ENCODE measurements at regions not wholly inside any gene's neighbourhood (a gene's known extent, or its start where the extent isn't known, plus 50 kb on each side); places are given as distances from the start of the nearest gene placed in this dataset.

DNA sequence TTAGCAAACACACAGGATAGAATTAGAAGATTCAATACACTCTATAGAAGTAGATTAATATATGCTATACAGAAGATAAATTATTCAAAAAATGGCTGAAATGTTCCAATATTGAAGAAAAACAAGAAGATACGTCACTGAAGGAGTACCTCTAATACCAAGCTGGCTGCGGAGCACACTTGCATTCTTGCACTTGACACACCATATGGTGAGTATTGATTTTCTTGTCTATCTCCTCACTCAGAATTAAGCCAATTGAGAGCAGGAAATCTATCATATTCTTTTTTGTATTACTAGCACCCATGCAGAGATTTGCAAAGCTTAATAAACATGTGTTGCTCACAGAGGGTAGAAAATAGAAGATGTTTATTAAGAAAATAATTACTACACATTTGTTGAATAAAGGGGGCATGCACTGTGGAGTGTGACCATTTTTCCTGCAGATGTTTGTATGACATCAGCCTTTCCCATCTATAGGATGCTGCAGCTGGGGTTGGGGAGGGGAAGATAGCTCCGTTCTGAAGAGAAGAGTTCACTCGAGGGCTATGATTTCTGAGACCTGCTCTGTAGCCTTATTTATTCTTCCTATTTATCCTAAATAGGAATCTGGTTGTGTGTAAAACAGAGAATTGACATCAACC lies 318.1 kb downstream of the HHIPL2 start:
- no peak for DNase-seq

DNA sequence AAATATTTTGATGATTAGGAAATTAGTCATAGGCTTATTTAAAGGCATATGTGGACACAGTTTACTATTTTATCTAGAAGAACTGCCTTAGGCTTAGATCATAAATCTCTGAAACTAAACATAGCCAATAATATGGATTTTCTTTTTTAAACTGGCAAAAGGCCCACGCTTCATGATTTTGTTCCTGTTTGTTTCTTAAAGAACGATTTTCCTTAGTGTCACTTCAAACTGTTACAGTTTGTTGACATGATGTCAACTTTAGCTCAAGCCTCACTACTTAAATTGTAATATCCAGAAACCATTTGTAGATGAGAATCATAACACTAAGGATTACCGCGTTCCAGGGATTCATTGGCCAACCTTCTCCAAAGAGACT lies 322.6 kb downstream of the HHIPL2 start:
- DNase-seq = peak; percentile 41

DNA sequence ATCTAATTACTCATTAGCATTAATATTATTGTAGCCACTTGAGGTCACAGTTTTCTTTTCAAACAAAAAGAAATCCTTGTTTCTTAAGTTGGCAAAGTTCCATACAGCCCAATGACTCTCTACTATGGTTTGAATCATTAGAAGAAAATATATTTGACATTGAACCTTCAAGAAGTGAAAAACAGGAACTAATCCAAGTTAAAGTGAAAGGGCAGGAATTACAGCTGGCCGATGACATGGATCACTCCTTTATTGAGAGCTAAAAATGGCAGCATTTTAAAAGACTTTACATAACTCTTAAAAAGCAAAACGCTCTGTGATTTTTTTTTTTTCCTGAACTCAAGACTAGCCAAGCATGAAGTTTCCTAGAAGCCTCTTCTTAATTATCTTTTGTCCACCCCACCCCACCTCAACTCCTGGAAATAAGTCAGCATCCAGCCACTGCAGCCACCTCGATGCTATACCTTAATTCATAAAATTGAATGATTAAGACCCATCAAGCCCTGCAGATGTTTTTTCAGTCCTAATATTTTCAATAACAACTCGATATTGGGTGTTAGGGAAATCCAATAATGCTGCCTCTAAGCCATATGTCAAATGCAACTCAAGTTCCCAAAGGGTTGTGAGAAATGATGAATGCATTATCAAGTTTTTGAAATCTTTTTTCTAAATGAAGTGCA lies 323.1 kb downstream of the HHIPL2 start:
- peak; percentile 7 for DNase-seq

DNA sequence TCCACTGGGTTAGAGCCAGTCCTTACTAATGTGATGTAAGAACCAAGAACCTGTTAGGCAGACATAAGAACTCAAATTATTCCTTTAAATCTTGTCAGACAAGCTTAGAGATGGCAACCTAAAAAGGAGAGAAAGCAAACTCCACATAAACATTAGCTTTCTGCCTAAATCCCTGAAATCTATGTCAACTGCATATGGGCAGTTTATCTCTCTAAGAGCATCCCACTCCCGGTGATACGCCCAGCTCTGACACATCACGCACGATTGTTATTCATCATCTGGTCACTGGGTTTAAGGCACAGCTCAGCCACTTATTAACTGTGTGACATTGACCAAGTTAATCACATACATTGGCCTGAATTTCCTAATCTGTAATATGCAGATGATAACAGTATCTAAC lies 323.7 kb downstream of the HHIPL2 start:
- DNase-seq = no peak

DNA sequence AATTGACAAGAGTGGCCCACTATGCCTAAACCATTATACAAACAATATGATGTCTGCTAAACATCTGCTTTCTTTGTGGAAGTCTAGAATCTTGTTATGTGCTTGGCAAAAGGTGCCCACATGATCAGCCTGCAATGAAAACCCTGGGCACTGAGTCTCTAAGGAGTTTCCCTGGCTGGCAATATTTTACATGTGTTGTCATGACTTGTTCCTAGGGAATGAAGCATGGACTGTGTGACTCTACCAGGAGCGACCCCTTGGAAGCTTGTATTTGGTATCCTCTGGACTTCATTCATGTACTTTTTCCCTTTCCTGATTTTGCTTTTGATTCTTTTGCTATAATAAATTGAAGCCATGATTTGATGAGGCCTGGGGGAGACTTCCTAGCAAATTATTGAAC lies 324.9 kb downstream of the HHIPL2 start:
- no peak for DNase-seq

DNA sequence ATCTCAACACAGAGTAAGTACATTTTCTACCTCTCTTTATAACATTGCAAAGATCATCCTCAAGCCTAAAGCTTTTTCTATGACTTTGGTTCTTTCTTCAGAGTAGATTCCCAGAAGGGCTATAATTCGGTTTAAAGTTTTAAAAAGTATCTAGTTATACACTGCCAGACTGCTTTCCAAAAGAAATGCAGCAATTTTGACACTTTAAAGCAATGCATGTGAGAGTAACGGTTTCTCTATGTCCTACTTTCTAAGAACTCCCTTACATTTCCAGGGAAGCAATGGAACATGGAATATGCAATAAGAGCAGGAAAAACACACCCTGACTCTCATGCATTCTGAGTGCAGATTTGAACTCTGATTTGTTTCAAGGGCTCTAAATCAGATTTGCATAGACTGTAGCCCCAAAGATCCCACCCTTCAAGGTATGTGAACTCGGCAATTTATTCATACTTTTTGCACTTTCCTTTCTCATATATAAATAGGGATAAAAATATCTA lies 331.6 kb downstream of the HHIPL2 start:
- no peak for DNase-seq

DNA sequence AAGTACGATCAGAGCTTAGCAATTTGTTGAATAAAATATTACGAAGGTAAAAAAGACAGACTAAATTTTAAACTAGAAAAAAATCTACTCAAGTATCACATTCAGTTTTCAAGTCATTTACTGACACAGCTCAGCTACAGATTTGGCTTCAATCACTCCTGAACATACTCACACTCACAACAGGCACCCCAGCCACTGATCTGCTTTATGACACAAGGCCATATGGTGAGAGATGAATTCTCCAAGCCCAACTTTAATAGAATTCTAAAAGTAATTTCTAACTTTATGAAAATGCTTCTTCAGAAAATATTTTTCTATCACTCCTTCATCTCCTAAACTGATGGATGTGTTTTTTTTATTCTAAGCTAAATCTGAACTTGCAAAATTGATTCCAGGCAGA lies 337.1 kb downstream of the HHIPL2 start:
- no peak for DNase-seq

DNA sequence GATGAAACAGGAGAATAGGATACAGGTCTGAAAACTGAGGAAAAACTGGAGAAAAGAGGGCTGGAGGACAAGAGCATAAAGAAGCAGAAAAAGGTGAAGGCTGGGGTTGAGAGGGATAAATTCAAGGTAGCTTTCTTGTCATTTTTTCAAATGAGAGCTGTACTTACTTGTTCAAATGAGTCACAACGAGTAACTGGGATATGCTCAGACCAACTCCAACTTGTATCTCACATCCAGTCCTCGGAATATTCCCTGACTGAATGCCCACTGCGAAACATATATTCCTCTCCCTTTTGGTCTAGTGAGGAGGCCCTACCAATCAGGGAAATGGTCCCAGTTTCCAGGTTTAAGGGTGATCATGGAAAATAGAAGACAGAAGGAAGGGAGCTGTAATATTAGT lies 343.4 kb downstream of the HHIPL2 start:
- no peak for DNase-seq

DNA sequence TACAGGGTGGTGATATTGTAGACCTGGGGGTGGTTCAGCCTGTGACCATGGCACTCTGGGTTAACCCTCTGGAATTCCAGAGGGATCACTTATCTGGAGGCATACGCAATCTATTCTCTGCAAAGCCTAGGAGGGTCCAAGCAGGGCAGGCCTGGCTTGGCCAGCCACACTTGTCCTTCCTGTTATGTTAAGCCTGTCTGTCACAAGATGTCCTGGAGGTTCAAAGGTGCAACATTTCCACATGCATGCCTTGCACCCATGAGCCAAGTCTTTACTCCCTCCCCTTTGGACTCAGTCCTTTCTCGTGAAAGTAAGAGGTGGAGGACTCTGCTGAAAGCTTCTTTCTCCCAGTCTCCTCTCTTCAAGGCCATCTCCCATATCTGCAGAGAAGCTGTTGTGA lies 345.1 kb downstream of the HHIPL2 start:
- DNase-seq = no peak

DNA sequence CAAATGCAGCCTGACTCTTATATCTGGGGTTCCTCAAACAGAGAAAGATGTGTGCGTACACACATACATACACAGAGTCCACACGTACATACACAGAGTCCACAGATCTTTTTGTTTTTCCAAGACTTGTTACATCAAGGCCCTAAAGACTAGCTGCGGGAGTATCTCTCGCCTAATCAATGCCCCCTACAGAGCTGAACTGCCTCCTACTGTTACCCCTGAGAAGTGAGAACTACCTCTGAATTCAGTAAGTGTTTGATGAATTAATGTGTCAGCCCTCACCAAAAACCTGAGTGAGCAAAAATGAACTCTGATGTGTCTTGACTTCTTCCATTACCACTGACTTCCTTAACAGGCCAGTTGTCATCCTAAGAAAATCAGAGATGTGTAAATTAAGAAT lies 351.2 kb downstream of the HHIPL2 start:
- no peak for DNase-seq

DNA sequence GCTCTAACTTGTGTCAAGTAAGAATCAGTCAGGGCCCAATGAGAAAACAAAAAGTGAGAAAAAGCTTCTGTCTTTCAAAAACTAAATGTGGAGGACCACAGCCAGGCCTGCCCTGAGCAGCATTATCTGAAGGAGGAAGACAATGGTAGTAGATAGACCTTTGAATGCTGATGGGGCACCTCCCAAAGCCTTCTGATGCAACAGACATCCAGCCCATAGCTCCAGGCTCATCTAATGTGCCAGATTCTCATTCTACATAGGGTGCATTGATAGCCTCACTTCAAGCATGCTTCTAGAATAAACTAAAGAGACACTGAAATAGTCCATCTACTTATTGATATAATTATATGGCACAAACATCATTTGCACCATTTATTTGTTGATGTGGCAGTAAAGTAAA lies 351.6 kb downstream of the HHIPL2 start:
- no peak for DNase-seq

DNA sequence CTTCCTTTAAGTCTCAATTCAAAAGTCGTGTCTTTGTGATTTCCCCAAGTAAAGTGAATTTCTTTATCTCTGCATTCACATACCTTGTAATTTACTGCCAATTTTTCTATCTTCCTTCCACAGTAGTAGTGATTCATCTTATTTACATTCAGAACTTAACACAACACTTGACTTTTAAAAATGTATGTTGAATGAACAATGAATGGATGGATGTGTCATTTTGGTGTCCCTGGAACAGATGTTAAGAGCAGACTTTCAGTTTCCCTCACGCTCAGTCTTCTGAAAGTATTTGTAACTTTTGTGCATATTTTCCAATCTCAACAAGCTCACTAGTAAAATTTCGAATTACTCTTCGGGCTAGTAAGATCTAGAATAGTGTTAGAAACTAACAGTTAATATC lies 352.0 kb downstream of the HHIPL2 start:
- DNase-seq = no peak

DNA sequence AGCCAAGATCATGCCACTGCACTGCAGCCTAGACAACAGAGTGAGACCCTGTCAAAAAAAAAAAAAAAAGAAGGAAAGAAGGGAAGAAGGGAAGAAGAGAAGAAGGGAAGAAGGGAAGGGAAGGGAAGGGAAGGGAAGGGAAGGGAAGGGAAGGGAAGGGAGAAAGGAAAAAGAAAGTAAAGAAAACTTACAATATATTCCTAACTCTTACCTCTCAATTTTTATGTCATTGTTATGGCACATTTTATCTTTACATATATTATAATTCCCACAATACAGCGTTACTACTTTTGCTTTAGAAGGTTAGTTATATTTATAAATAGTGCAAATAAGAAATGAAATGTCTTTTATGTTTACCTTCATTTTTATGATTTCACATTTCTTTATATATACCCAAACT lies 358.7 kb downstream of the HHIPL2 start:
- DNase-seq = no peak

DNA sequence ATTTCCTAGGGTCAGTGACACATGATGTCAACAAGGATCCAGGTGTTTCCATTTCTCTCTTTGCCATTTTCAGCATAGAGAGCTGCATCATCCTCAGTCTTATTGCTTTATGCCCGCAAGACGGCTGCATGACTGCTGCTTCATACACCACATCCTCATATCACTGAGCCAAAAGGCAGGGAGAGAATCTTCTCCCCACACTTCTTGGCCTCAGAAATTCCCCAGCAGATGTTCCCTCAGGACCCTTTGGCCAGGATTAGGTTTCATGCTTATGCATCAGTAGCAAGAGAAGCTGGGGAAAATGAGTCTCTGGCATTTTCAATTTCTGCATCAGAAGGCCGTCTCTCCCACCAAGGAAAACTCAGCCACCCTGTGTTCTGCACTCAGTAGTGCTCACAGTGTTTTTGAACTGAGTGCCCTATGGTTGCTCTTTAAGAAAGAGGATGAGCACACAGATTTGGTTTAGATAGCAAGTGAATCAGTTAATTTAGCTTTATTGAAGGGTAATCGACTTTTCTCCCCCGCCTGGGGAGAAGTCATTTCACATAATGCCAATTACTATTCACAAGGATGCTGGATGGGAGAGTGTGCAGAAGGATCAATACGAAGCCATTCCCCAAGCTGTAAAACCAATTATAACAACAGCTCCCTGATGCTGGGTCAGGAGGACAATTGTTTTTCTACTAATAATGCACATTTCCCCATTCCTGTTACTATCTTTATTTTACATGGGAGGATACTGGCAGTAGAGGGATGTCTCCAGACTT lies 360.2 kb downstream of the HHIPL2 start:
- no peak for DNase-seq

DNA sequence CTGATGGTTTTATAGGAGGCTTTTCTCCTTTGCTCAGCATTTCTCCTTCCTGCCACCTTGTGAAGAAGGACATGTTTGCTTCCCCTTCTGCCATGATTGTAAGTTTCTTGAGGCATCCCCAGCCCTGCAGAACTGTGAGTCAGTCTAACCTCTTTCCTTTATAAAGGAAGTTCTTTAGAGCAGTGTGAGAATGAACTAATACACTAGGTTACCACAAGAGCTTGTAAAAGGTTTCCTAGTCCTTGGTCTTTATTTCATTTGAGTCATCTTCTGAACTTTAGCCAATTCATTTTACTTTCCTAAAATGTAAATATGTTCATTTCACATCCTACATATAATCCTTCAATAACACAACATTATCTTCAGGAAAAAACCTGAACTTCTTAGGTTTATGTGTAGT lies 365.3 kb downstream of the HHIPL2 start:
- DNase-seq = peak; percentile 47

DNA sequence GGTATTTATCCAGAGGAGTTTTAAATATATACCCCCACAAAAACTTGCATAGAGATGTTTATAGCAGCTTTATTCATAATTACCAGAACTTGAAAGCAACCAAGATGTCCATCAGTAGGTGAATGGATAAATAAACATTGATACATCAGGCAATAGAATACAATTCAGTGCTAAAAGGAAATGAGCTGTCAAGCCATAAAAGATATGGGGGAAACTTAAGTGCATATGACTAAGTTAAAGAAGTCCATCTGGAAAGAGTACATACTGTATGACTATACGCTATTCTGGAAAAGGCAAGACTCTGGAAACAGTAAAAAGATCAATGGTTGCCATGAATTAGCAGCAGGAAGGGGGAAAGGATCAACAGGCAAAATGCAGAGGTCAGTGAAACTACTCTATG lies 366.7 kb downstream of the HHIPL2 start:
- DNase-seq = no peak

DNA sequence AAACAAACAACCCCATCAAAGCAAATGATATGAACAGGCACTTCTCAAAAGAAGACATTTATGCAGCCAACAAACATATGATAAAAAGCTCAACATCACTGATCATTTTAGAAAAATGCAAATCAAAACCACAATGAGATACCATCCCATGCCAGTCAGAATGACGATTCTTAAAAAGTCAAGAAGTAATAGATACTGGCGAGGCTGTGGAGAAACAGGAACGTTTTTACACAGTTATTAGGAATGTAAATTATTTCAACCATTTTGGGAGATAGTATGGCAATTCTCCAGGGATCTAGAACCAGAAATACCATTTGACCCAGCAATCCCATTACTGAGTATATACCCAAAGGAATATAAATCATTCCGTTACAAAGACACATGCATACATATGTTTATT lies 370.4 kb downstream of the HHIPL2 start:
- peak; percentile 58 for DNase-seq

DNA sequence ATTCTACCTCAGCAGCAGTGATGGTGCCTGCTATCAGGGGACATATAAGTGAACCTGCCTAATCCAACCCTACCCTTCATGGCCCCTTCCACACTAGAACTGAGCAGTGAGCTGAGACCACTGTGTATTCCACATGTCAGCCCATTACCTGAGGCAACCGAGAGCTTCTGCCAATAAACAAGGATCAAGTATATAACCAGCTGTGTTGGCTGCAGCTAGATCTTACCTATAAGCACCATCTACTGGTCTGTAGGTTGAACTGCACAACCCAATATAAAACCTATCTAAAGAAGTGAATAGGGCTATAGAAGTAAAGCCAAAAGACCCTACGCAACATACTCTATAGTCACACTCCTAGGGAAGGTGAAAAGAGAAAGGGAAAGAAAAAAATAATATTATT lies 376.9 kb downstream of the HHIPL2 start:
- DNase-seq = peak; percentile 78

DNA sequence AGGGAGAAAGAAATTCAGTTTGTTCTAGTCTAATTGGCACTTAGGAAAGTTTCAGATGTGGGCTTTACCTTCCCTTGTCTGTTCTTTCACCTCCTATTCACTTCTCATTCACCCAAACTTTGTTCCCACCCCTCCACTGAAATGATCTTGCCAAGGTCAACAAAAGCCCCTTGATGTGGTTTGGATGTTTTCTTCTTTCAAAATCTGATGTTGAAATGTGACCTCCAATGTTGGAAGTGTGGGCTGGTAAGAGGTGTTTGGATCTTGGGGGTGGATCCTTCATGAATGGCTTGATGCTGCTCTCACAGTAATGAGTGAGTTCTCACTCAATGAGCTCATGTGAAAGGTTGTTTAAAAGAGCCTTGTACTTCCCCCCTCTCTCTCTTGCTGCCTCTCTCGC lies 379.3 kb downstream of the HHIPL2 start:
- DNase-seq = no peak

DNA sequence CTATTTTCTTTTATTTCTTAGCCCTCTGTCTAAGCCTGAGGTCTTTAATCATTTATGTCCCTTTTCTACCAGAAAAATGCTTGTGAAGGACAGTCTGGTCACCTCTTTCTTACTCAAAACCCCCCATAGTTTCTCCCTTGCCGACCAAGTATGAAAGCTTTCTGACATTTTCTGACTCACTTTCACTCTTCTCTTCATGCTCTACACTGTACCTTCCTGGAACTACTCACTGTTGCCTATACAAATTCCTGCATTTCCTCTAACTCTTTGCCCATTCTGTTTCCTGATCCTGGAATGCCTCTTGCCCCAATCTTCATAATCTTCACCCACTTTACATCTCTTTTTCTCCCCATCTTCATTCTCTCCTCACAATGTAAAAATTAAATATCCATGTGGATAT lies 380.0 kb downstream of the HHIPL2 start:
- peak; percentile 45 for DNase-seq

DNA sequence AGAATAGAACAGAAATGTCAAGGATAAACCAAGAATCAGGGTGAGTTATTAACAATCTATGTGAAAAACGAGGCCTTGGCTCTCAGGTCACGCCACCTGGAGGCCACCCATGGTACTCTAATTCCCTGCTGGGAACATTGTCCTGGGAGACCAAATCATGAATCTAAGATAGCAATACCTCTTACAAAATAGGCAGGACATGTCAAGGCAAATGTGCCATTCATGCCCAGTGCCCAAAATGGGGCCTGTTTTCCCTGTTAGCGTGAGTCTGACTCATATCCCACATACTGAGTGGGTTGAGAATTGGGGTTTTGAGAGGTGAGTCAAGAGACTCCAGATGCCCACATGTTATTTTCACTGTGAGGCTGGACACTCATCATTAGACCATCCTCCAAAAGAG lies 380.8 kb downstream of the HHIPL2 start:
- DNase-seq = peak; percentile 93

DNA sequence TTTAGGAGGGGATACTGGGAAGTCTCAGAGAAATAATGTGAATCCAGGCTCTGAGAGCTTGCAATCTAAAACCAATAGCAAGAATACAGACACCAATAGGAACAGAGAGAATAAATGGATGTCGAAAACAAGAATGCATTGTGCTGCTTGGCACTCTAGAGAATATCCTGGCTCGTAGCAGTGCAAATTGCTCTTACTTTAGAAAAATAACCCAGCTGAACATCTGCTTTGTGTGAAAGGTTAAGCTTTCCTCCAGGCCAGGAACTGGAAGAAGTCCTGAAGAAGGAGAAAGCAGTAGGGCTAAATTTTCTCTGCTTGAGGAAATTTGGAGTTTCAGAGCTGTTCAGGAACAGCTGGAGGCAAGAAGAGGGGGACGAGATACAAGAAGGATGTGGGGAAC lies 382.3 kb downstream of the HHIPL2 start:
- DNase-seq = no peak

DNA sequence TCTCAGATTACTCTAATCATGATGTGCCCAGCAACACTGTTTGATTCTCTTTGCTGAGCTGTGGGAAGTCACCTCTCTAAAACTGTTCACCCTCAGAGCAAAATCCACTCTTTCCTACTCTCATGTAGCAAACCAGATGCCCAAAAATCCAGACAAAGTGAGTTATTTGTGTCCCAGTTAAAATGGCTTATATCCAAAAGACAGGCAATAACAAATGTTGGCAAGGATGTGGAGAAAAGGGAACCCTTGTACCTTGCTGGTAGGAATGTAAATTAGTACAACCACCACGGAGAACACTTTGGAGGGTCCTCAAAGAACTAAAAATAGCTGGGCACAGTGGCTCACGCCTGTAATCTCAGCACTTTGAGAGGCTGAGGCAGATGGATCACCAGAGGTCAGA lies 384.0 kb downstream of the HHIPL2 start:
- DNase-seq = no peak

DNA sequence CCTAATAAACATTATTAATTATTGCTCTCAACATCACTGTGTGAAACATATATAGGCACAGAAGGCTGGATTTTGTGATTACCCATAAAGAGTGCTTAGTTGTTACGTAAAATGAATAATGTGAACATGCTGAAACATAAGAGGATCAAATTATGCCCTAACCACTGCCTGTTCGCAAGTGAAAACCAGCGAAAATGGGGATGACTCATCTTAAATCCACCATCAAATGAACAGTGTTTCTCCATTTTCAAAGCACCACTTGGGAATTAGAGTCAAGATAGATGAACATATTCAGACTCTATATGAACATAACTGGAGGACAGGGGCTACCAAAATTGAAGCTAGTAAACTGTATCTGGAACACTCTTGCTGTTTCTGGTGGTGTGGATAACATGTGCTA lies 386.2 kb downstream of the HHIPL2 start:
- no peak for DNase-seq
